ENCODE measurements at regions not wholly inside any gene's neighbourhood (a gene's known extent, or its start where the extent isn't known, plus 50 kb on each side); places are given as distances from the start of the nearest gene placed in this dataset.

- no peak overlapping the region for H3K4me3 ChIP-seq (ENCODE audit: low read depth, low read length, poor library complexity, severe bottlenecking)
- BruUV-seq (replicated peaks) = no TSS peak
- peaks cover 30% of the 10 kb centered on the region for H3K9me3 ChIP-seq (ENCODE audit: low read depth, low read length, poor library complexity, severe bottlenecking)
- TF ChIP-seq EZH2 (IDR thresholded peaks at IDR 0.05; ENCODE audit: borderline replicate concordance, low read depth, low read length, poor library complexity, severe bottlenecking) (no peak), CTCF (conservative IDR thresholded peaks at IDR 0.05; ENCODE audit: low read depth, low read length) (no peak)
- H3K27ac ChIP-seq (ENCODE audit: low read depth, low read length, poor library complexity, severe bottlenecking) = no peak overlapping the region
- intact Hi-C loops (cut with micrococcal nuclease; ENCODE audit: unreplicated experiment) = no loop called here
- no peak for DNase-seq (ENCODE audit: low spot score)
- CTCF ChIA-PET = no interaction called here
- H3K27me3 ChIP-seq (replicated peaks; ENCODE audit: insufficient read depth, low read depth, low read length, poor library complexity) = no peaks in the 10 kb centered on the region
- no peaks in the 10 kb centered on the region for H3K36me3 ChIP-seq (ENCODE audit: insufficient read depth, low read length, poor library complexity, severe bottlenecking)
- POLR2A ChIA-PET (ENCODE audit: low non-redundant PET) = no interaction called here
- H3K4me1 ChIP-seq (ENCODE audit: insufficient read depth, low read length, poor library complexity, severe bottlenecking) = no peaks in the 10 kb centered on the region
These were observed 766.1 kb upstream of the SALL3 start for GRCh38 chr18:78213361-78213994.

- CTCF ChIA-PET = no interaction called here
- DNase-seq (ENCODE audit: low spot score) = no peak
- no peak for TF ChIP-seq EZH2 (IDR thresholded peaks at IDR 0.05; ENCODE audit: borderline replicate concordance, low read depth, low read length, poor library complexity, severe bottlenecking)
- TF ChIP-seq CTCF (conservative IDR thresholded peaks at IDR 0.05; ENCODE audit: low read depth, low read length) = no peak
- Histone ChIP-seq H3K27ac (ENCODE audit: low read depth, low read length, poor library complexity, severe bottlenecking) (no peak overlapping the region), H3K36me3 (ENCODE audit: insufficient read depth, low read length, poor library complexity, severe bottlenecking) (no peaks in the 10 kb centered on the region), H3K9me3 (ENCODE audit: low read depth, low read length, poor library complexity, severe bottlenecking) (peaks cover 3% of the 10 kb centered on the region), H3K27me3 (replicated peaks; ENCODE audit: insufficient read depth, low read depth, low read length, poor library complexity) (no peaks in the 10 kb centered on the region), H3K4me1 (ENCODE audit: insufficient read depth, low read length, poor library complexity, severe bottlenecking) (no peaks in the 10 kb centered on the region), H3K4me3 (ENCODE audit: low read depth, low read length, poor library complexity, severe bottlenecking) (no peak overlapping the region)
- BruUV-seq (replicated peaks) = no TSS peak
- POLR2A ChIA-PET (ENCODE audit: low non-redundant PET) = no interaction called here
- intact Hi-C loops (cut with micrococcal nuclease; ENCODE audit: unreplicated experiment) = no loop called here
These were observed 758.1 kb upstream of the SALL3 start for GRCh38 chr18:78221496-78221895.

- Histone ChIP-seq H3K36me3 (ENCODE audit: insufficient read depth, low read length, poor library complexity, severe bottlenecking) (no peaks in the 10 kb centered on the region), H3K4me3 (ENCODE audit: low read depth, low read length, poor library complexity, severe bottlenecking) (no peak overlapping the region), H3K4me1 (ENCODE audit: insufficient read depth, low read length, poor library complexity, severe bottlenecking) (no peaks in the 10 kb centered on the region), H3K9me3 (ENCODE audit: low read depth, low read length, poor library complexity, severe bottlenecking) (peaks cover 16% of the 10 kb centered on the region), H3K27me3 (replicated peaks; ENCODE audit: insufficient read depth, low read depth, low read length, poor library complexity) (no peaks in the 10 kb centered on the region), H3K27ac (ENCODE audit: low read depth, low read length, poor library complexity, severe bottlenecking) (no peak overlapping the region)
- ChIA-PET POLR2A (ENCODE audit: low non-redundant PET) (no interaction called here), CTCF (no interaction called here)
- BruUV-seq (replicated peaks) = no TSS peak
- intact Hi-C loops (cut with micrococcal nuclease; ENCODE audit: unreplicated experiment) = no loop called here
- DNase-seq (ENCODE audit: low spot score) = no peak
- TF ChIP-seq CTCF (conservative IDR thresholded peaks at IDR 0.05; ENCODE audit: low read depth, low read length) = no peak
- TF ChIP-seq EZH2 (IDR thresholded peaks at IDR 0.05; ENCODE audit: borderline replicate concordance, low read depth, low read length, poor library complexity, severe bottlenecking) = no peak
These were observed 750.6 kb upstream of the SALL3 start for GRCh38 chr18:78228974-78229373.
